ENCODE measurements at regions not wholly inside any gene's neighbourhood (a gene's known extent, or its start where the extent isn't known, plus 50 kb on each side); places are given as distances from the start of the nearest gene placed in this dataset.

DNA sequence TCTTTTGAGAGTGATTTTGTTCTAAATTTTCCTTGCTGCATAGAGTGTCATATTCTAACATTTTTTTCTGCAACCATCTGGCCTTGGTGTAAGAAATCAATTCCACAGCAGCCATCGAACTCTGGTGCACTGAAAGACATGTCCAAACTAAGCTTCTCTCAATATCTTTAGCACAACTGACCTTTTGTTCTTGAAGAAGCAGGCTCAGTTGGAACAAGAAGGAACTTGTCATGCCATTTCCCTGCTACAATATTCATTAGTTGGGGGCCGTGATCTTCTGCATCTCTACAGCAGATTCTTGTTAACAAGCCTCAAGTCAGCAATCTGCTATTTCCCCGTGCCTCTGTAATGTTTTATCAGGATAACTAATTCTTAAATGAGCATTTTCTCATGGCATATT lies 1305.6 kb downstream of the CDH11 start:
- TF ChIP-seq CTCF (IDR thresholded peaks at IDR 0.05; ENCODE audit: low read depth, low read length) (no peak), POLR2A (IDR thresholded peaks at IDR 0.05; ENCODE audit: extremely low read depth, insufficient read length) (no peak), MYC (IDR thresholded peaks at IDR 0.05; ENCODE audit: low read depth, low read length) (no peak), MAX (IDR thresholded peaks at IDR 0.05; ENCODE audit: low read depth, low read length) (no peak)
